ENCODE measurements at regions not wholly inside any gene's neighbourhood (a gene's known extent, or its start where the extent isn't known, plus 50 kb on each side); places are given as distances from the start of the nearest gene placed in this dataset.

DNA sequence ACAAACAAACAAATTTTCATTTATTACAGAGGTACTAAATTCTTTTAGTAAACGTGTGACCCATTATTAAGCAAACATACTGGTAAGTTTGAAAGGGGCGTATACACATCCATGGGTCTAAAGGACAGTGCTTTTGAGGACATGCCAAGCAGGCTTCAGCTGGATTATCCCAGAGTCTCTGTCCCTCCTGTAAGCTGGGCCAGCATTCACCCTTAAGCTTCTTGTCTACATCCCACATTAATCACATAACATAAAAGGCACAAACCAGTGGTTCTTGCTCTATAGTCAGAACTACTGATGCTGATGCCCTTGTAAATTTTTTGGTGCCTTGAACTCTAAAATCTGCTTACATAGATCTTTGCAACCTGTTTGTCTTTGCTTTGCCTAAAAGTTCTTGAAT lies 150.8 kb upstream of the BNIP2 start:
- no peak overlapping the region for H3K27ac ChIP-seq
- H3K36me3 ChIP-seq = no peaks in the 10 kb centered on the region
- DNase-seq (ENCODE audit: low read depth in 1 of 2, low spot score in 1 of 2) = no peak
- TF ChIP-seq, protein P1, sequence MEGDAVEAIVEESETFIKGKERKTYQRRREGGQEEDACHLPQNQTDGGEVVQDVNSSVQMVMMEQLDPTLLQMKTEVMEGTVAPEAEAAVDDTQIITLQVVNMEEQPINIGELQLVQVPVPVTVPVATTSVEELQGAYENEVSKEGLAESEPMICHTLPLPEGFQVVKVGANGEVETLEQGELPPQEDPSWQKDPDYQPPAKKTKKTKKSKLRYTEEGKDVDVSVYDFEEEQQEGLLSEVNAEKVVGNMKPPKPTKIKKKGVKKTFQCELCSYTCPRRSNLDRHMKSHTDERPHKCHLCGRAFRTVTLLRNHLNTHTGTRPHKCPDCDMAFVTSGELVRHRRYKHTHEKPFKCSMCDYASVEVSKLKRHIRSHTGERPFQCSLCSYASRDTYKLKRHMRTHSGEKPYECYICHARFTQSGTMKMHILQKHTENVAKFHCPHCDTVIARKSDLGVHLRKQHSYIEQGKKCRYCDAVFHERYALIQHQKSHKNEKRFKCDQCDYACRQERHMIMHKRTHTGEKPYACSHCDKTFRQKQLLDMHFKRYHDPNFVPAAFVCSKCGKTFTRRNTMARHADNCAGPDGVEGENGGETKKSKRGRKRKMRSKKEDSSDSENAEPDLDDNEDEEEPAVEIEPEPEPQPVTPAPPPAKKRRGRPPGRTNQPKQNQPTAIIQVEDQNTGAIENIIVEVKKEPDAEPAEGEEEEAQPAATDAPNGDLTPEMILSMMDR (IDR thresholded peaks at IDR 0.05; ENCODE audit: low read depth, low read length) = no peak
- no peak overlapping the region for H3K4me3 ChIP-seq
- H3K9me3 ChIP-seq (ENCODE audit: low read depth) = no peaks in the 10 kb centered on the region
- no peaks in the 10 kb centered on the region for H3K27me3 ChIP-seq
- no peaks in the 10 kb centered on the region for H3K4me1 ChIP-seq (ENCODE audit: low read depth)

DNA sequence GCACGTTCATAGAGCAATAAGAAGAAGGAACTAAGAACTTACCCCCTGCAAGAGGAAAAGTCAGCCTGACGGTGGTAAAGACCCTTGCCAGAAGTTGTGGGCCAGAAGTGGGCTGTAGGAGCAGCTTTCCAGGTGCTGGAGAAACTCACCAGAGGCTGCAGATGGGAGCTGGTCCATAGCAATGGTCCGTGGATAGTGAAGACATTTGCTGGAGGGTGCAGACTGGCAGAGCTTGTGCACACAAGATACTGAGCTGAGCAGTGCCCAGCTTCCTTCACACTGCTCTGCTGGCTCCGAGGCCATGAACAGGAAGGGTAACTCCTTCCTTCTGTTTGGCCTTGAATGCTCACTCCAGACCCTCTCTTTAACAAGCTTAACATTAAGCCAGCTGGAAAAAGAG lies 149.8 kb upstream of the BNIP2 start:
- TF ChIP-seq, protein P1 (IDR thresholded peaks at IDR 0.05; ENCODE audit: low read depth, low read length) = no peak
- H3K9me3 ChIP-seq (ENCODE audit: low read depth) = no peaks in the 10 kb centered on the region
- no peaks in the 10 kb centered on the region for H3K4me1 ChIP-seq (ENCODE audit: low read depth)
- H3K27ac ChIP-seq = no peak overlapping the region
- no peak for DNase-seq (ENCODE audit: low read depth in 1 of 2, low spot score in 1 of 2)
- H3K27me3 ChIP-seq = no peaks in the 10 kb centered on the region
- H3K36me3 ChIP-seq = no peaks in the 10 kb centered on the region
- no peak overlapping the region for H3K4me3 ChIP-seq

DNA sequence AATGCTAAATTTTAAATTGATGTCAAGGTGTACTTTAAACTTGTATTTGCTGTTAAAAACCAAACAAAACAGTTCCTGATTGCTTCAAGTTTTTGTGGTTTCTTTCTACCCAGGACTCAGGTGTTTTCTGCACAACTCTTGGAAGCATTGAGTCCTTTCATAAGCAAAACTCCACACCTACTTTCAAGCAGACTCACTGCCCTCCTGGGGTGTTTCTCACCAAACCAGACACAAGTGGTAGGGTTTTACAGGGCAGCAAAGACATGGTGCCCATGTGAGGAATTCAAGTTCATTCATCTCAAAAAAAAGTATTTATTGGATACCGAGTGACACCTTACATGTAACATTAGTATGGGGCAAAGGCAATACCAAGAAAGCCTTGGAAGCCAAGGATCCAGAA lies 146.7 kb upstream of the BNIP2 start:
- no peaks in the 10 kb centered on the region for H3K27me3 ChIP-seq
- TF ChIP-seq, protein P1 (IDR thresholded peaks at IDR 0.05; ENCODE audit: low read depth, low read length) = no peak
- no peak overlapping the region for H3K4me3 ChIP-seq
- H3K36me3 ChIP-seq = no peaks in the 10 kb centered on the region
- no peak for DNase-seq (ENCODE audit: low read depth in 1 of 2, low spot score in 1 of 2)
- H3K4me1 ChIP-seq (ENCODE audit: low read depth) = no peaks in the 10 kb centered on the region
- H3K27ac ChIP-seq = no peak overlapping the region
- H3K9me3 ChIP-seq (ENCODE audit: low read depth) = no peaks in the 10 kb centered on the region

DNA sequence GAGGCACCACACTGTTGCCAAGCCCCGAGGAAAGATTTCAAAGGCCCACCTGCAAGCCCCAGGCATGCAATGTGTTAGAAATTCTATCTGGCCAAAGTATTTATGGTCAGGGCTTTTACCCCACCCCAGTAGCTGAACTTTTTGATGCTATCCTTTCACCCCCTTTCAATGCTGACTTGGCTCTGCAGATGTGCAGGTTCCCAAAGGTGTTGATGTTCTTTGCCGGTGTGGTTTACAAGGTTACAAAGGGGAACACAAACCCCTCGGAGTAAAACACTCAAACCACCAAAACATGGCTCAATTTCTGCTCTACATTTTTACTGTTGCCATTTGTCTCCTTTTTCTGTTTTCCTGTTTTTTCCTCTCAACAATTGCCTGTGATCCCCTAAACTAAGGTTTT lies 145.4 kb upstream of the BNIP2 start:
- TF ChIP-seq, protein P1 (IDR thresholded peaks at IDR 0.05; ENCODE audit: low read depth, low read length) = no peak
- no peak for DNase-seq (ENCODE audit: low read depth in 1 of 2, low spot score in 1 of 2)
- Histone ChIP-seq H3K27me3 (no peaks in the 10 kb centered on the region), H3K9me3 (ENCODE audit: low read depth) (no peaks in the 10 kb centered on the region), H3K4me3 (no peak overlapping the region), H3K4me1 (ENCODE audit: low read depth) (no peaks in the 10 kb centered on the region), H3K27ac (no peak overlapping the region), H3K36me3 (no peaks in the 10 kb centered on the region)

DNA sequence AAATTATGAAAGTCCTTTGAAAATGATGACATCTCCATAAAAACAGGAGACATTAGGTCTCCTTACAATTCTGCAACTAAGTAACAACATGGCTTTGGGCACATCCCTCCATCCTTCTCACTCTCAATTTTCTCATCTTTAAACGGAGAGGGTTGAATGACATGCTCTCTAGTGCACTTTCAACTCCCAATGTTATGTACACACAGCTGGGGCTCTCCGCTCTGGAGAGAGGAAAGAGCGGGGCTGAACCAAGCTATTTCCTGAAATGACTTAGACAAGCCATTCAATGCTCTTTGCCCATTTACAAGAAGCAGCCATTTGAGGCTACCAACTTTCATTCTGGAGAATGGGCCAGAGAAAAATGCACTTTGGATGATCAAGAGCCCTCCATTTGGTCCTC lies 144.2 kb upstream of the BNIP2 start:
- Histone ChIP-seq H3K9me3 (ENCODE audit: low read depth) (no peaks in the 10 kb centered on the region), H3K27ac (no peak overlapping the region), H3K4me1 (ENCODE audit: low read depth) (no peaks in the 10 kb centered on the region), H3K36me3 (no peaks in the 10 kb centered on the region), H3K27me3 (no peaks in the 10 kb centered on the region), H3K4me3 (no peak overlapping the region)
- TF ChIP-seq, protein P1 (IDR thresholded peaks at IDR 0.05; ENCODE audit: low read depth, low read length) = no peak
- no peak for DNase-seq (ENCODE audit: low read depth in 1 of 2, low spot score in 1 of 2)

DNA sequence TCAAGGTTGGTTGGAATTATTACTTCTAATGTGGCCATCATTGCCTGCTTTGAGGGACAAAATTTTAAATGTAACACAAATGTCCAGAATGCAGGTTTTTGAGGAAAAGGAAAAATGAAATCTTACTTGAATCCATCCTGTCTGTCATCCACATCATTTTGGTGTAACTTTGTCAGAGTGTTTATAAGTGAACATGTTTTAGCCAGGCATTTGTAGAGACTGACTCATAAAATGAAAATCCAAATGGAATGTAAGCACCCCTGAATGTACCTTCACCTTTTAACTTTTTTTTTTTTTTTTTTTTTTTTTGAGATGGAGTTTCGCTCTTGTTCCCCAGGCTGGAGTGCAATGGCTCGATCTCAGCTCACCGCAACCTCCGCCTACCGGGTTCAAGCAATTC lies 141.8 kb upstream of the BNIP2 start:
- no peaks in the 10 kb centered on the region for H3K27me3 ChIP-seq
- H3K4me3 ChIP-seq = no peak overlapping the region
- H3K27ac ChIP-seq = no peak overlapping the region
- no peaks in the 10 kb centered on the region for H3K9me3 ChIP-seq (ENCODE audit: low read depth)
- DNase-seq (ENCODE audit: low read depth in 1 of 2, low spot score in 1 of 2) = no peak
- no peaks in the 10 kb centered on the region for H3K4me1 ChIP-seq (ENCODE audit: low read depth)
- TF ChIP-seq, protein P1 (IDR thresholded peaks at IDR 0.05; ENCODE audit: low read depth, low read length) = no peak
- no peaks in the 10 kb centered on the region for H3K36me3 ChIP-seq

Data from cardiac muscle cell (in vitro differentiated cells and primary cell).